HG03159 (cell line): ENCODE measurements at regions not wholly inside any gene's neighbourhood (a gene's known extent, or its start where the extent isn't known, plus 50 kb on each side); places are given as distances from the start of the nearest gene placed in this dataset.
A peak's percentile ranks its signal among the peaks of the same experiment; 100 is the strongest.

Source experiments
- ATAC-seq: cut with Tn5 transposase; IDR thresholded peaks from one replicate; pipeline ENCODE4 v1.9.1; 2021; ENCODE audit warnings: mild to moderate bottlenecking, moderate library complexity; ENCODE audit not compliant: unreplicated experiment

DNA sequence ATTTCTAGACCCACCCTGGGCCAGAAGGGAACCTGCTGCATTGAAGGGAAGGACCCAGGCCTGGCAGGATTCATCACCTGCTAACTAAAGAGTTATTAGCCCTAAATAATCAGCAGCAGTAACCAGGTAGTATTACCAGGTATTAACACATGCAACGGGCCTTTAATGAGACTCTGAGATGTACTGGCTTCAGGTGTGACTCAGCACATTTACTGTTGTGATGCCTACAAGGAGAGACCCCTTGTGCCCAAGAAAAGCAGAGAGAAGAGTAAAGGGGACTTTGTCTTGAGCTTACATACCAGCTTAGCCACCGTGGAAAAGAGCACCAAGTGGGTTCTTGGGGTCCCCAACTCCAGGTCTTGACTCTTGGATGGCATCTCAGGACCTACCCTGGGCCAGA is 243.1 kb upstream of the SLC39A10 start:
- ATAC-seq = no peak

DNA sequence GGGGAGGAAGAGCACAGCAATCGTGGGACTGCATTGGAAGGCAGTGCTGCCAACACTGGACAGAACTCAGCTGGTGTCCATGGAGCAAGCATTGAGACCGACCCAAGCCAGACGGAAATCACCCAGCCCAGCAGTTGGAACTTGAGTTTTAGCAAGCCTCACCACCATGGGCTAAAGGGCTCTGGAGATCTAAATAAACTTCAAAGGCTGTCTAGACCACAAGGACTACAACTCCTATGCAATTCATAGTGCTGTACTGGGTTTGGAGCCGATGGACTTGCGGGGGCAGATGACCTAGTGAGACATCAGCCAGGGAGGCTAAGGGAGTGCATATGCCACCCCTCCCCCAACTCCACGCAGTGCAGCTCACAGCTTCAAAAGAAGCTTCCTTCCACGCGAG is 243.6 kb upstream of the SLC39A10 start:
- ATAC-seq = no peak

DNA sequence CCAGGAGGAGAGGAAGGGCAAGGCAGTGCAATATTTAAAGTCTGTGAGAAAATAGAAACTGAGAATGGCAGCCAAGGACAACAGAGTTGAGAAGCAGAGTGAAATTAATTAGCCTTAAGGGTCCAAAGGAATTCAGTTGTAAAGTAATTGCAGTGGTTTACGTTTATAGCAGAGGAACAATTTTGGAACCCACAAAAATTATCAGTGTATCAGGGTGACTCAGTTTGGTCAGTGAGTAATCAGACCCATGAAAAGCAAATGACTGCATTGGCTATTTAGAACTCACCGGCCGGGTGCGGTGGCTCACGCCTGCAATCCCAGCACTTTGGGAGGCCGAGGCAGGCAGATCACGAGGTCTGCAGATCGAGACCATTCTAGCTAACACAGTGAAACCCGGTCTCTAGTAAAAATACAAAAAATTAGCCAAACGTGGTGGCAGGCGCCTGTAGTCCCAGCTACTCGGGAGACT is 245.8 kb upstream of the SLC39A10 start:
- no peak for ATAC-seq

DNA sequence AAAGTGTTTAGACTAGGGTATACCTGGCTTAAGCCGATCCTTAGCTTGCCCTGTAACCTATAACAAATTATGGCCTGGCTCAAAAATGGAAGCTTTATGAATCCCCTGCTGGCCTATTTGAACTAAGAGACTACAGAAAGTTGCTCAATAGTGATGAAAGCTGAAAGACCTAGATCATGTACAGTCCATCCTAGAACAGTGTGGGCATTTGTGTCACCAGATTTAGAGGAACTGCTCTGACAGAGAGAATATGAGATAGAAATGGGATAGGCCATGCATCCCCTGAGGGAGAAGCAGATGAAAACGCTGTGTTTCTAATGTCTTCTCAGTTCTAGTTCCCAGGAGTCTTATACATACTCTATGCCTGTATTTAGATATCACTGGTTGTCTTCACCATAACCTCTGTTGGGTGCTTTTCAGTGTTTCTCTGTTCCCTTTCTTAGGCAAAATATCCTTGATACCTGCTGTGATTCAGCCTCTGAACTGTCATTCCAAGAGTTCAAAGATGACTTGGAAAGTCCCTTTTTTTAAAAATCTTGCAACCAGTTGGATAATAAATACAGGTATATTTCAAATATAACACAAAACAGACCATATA is 246.9 kb upstream of the SLC39A10 start:
- ATAC-seq = peak; percentile 75

DNA sequence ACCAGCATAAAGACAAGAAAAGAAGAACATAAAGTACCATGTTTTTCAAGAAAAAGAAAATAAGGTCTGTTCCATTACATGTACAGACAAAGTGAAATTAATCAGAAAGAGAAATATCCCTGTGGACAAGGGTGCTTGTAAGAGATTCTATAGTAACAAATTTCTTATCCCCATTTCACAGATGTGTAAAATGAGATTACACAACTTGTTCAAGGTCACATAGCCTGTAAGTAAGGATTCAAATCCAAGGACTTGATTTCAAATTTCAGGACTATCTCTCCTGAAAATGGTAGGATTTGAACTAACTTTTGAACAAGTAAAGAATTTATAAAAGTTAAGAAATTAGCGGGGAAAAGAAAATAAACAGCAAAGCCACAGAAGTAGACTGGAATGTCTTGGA is 248.2 kb upstream of the SLC39A10 start:
- ATAC-seq = no peak

DNA sequence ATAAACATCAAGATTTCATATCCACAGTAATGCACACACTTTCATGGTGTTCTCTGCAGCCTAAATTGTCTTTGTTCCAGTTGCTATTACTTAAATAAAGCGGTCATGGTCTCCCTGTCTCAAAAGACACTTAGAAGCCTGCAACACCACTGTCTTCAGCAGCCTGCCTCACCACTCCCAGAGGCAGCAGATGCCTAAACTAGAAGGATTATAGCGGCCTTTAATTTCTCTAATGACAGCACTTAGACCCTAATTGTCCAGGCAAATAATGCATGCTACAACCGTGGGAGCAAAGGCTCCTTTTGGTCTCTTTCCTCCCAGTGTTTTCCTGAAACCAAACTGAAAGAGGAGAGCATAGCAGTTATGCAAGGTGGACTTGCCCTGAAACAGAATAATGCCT is 248.8 kb upstream of the SLC39A10 start:
- ATAC-seq = no peak

DNA sequence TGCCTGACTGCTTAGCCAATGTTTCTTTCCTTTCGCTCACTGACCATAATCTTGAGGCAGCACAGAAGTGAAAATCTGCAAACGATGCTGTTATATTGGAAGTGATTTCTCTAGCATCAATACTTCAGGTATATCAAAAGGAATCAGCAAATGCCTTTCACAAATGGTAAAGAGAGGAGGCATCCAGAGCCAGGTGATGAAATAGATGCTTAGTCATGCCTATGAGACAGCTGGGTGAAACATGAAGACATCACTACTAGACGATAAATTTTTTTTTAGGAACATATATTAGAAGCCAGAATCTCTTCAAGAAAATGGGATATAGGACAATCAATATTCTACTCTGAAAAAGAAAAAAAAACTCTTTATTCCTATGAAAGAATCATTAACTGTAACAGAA is 249.2 kb upstream of the SLC39A10 start:
- no peak for ATAC-seq

DNA sequence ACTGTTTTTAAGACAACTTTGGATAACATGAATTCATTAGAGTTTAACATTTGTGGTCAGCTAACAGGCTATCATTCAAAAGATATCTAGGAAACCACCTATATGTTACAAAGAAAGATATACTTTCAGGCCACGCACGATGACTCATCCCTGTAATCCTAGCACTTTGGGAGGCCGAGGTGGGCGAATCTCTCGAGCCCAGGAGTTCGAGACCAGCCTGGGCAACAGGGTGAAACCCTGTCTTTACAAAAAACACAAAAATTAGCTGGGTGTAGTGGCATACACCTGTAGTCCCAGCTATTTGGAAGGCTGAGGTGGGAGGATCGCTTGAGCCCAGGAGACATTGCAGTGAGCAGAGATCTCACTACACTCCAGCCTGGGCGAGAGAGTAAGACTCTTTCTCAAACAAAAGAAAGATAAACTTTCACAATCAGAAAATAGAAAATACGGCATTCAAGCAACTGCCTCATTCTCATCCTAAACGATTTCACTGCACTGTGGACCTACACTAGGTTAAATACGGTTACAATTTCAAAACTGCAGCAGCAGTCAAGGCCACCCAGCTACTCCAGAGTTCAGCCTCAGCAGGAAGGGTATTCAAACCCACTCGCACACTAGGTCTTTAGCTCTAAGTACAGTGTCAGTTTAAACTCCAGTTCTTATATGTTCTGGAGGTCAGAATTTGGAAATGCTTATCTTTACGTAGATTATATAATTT is 250.0 kb upstream of the SLC39A10 start:
- no peak for ATAC-seq

DNA sequence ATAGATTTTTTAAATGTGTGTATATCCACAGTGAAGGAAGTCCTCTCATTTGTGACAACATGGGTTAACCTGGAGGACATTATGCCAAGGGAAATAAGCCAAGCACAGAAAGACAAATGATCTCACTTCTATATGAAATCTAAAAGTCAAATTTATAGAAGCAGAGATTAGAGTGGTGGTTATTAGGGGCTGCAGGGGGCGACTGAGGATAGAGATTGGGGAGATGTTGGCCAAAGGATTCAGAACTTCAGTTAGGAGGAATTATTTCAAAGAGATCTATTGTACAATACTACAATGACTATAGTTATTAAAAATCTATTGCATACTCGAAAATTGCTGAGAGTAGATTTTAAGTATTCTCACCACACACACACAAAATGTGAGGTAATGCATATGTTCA is 252.4 kb upstream of the SLC39A10 start:
- ATAC-seq = no peak

DNA sequence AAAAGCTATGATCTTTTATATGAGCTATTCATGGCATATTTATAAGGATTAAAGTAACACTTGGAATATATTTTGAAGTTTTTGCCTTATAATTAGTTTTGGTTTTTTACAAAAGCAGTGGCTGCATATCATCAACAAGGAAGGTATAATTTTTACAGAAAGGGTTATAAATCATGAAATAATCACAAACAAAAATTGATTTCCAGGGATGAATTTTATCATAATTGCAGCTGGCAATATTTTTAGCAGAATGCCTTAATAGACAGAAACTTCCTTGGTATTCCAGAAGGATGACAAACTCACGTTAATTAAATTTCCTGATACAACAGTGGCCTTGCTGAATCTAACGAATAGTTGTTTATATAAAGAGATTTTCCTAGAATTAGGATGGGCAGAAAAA is 260.5 kb upstream of the SLC39A10 start:
- ATAC-seq = no peak

DNA sequence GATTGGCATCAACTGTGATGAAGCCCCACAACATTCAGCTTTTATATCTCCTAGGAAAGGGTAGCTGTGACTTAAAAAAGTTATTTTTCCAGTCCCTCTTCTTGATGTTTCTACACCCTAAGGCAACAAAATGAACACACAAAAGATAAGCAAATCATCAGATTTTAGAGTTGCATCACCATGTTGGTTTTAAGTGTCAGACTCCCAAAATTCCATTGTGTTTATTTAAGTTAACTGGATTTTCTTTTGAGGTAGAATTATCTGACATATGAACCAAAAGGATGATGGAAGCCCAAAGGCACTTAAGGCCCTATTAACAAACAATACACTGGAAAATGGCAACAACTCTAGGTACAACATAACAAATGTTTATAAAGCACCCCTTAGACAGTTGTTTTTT is 261.7 kb upstream of the SLC39A10 start:
- no peak for ATAC-seq

DNA sequence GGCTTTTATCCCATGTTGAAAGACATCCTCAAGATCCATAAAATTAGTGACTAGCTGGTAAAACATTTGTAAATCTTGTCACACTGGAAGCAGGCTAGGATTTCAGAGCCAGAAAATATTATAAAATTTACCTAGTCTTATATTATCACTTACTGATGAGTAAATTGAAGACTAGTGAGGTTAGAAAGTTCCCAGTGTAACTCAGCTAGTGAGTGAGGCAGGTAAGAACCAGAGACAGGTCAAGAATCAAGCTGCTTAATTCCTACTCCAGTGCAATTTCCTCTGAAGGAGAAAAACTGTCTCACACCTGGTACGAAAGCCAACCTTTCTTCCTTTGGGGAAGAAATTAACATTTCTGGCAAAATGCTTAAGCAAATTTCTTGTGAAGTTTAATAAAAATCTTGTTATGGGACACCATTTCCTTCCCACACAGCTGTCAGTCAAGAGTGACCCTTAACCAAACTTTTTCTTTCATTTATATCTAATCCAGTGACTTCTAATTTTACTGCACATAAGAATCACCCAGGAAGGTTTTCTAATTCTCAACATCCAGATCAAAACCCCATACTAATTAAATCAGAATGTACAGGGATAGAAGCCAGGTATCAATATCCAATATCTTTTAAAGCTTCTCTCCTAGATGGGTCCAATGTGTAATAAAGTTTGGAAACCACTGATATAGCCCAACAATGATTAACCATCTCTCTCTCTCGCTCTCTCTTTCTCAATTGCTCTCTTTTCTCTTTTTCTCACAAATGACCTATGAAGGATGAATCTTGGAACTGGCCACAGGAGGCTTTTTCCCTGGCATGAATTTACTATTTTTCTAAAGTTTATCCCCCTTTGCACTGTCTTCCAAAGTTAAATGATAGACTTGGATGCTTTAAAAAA is 264.3 kb upstream of the SLC39A10 start:
- ATAC-seq = peak; percentile 69

DNA sequence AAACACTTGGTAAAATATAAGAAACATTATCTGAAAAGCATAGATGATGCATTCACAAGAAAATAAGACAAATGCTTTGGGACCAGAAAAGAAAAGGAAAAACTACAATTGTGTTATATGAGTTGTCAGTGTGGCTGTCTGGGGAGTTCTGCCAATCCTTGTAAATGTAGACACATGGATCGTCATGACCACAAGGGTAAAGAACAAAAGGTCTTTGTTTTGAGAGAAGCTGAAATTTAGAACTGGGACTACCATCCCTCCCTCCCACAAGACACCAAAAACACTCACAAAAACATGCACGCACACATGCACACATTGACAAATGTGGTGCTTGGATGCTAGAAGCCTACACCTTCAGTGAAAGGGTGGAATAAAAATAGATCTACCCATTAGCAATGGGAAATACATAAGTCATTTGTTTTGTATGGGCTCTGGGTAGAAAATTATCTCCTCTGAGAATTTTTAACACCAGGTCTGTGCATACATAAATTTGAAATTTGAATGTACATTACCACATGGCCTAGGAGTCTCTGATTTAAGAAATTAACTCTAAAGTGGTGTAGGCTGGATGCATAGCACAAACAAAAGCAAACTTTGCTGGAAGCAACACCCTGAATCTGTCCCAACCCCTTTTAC is 266.2 kb upstream of the SLC39A10 start:
- ATAC-seq = no peak

DNA sequence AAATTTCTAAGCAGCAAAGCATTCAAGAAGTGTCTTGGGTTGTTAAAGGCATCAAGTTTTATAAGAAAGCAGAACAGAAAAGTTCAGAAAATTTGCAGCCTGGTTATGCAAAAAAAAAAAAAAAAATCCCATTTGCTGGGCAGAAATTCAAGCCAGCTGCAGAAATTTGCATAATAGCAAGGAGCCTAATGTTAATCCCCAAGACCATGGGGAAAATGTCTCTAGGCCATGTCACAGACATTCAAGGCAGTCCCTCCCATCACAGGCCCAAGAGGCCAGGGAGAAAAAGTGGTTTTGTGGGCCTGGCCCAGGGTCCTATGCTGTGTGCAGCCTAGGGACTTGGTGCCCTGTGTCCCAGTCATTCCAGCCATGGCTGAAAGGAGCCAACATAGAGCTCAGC is 269.0 kb upstream of the SLC39A10 start:
- no peak for ATAC-seq

DNA sequence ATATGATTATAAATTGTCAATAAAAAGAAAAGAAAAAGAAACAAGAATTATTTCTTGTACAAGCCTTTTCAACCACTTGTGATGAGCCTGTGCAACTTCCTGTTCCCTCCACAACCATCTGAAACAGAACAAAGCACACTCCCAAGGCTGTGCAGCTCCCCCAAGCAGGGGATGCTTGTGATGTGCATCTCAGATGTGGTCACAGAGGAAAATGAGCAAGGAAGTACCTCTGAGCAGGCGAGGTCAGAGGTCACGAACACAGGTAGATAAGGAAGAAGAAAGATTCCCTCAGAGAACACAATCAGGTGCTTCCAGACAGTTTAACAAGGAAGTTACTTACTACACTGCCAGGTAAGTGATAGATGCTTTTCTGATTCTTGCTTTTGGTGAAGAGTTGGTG is 274.8 kb upstream of the SLC39A10 start:
- ATAC-seq = peak; percentile 54

DNA sequence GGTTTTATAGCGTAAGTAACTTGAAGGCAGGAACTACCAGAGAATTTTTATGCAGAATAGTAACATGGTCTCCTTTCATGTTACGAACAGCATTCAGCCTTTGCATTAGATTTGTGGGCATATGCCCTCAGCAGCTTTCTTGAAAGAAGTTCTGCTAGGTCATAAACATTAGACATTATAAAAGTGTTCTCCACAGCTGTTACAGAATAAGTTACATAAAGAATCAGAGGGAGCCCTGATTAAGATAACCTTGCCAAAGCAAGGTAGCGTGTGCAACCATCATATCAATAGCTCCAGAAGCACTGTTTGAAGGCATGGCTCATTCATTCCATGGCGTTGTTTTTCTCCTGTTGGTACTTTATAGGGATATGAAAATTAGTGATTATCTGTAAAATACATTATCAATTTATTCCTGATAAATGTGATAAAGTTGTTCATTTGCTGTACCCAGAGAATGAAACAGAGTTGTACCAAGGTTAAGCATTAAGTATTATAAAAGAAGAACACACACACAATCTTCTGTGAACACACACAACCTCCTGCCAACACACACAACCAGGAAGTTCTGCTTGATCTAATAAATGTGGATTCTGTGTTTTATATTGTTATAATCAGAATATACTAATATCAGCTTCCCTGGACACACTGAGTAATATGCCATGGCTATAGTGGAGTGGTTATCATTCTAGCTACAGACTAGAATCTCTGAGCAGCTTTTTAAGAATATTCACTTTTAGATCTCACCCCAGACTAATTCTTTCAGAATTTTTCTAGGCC is 286.7 kb upstream of the SLC39A10 start:
- no peak for ATAC-seq

DNA sequence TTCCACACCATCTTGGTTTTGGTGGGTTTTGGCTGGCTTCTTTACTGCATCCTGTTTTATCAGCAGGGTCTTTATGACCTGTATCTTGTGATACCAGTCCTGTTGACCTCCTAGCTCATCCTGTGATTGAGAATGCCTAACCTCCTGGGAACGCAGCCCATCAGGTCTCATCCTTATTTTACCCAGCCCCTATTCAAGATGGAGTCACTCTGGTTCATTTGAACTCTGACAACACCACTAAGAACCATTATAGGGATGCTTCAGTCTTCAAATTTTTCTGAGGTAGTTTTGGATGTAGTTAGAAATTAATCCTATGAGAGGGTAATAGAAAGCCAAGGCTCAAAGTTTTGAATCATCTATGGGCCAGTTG is 287.8 kb upstream of the SLC39A10 start:
- no peak for ATAC-seq

DNA sequence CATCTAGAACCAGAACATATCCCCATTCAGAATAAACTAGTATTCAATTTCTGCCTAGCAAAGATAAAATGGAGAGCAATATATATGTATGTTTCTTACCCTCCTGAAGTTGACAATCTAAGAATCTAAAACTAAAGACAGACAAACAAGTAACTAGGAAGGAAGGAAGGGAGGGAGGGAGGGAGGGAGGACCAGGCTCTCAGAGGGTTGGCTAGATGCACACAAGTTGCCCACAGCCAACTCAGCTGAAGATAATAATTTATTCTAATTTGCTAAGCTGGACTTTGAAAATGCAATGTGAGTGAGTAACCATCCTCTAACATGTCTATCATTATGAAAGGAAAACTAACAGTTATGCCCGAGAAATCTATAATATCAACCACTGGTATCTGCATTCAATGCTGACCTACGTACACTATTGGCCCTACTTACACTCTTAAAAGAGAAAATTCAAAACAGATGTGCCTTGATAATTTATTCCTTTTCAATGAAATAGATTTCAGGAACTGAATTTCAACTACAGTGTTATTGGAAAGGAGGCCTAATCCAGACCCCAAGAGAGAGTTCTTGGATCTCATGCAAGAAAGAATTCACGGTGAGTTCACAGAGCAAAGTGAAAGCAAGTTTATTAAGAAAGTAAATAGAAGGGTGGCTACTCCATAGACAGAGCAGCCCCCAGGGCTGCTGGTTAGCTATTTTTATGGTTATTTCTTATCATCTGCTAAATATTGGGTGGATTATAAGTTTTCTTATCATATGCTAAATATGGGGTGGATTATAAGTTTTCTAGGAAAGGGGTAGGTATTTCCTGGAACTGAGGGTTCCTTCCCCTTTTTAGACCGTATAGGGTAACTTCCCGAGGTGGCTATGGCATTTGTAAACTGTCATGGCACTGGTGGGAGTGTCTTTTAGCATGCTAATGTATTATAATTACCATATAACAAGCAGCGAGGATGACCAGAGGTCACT is 288.5 kb upstream of the SLC39A10 start:
- ATAC-seq = no peak

DNA sequence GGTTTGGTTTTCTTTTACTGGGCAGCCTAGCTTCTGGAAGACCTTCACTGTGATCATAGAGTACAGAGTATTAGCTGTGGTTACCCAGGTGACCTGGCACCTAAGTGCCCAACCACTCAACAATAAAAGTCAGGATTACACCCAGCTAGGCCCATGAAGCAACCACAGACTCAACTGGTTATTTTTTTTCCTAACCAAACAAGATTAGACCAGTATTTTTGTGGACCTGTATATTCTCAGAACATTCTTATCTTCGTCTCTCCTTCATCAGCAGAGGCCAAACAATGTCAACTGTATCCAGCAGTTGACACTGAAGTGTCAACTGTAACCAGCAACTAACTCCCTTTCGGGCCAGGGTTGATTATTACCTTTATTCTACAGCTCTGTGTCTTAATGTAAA is 289.2 kb upstream of the SLC39A10 start:
- no peak for ATAC-seq
